ENCODE measurements at regions not wholly inside any gene's neighbourhood (a gene's known extent, or its start where the extent isn't known, plus 50 kb on each side); places are given as distances from the start of the nearest gene placed in this dataset.

GRCh38 chr20:7108929-7109328 lies 341.4 kb downstream of the BMP2 start:
- DNase-seq: no peak
- no peak overlapping the region for H3K4me3 ChIP-seq
- H3K9me3 ChIP-seq: no peaks in the 10 kb centered on the region
- no peak overlapping the region for H3K27ac ChIP-seq
- H3K36me3 ChIP-seq: no peaks in the 10 kb centered on the region
- H3K27me3 ChIP-seq: no peaks in the 10 kb centered on the region
- 71 to 84% methylated on average over 2 of the region's 2 CpGs for WGBS, 2 donors
- intact Hi-C loops (cut with DNase I): no loop called here
- TF ChIP-seq CTCF (IDR thresholded peaks at IDR 0.05) (no peak), POLR2A (IDR thresholded peaks at IDR 0.05) (no peak), POLR2AphosphoS5 (IDR thresholded peaks at IDR 0.05) (no peak), EP300 (IDR thresholded peaks at IDR 0.05) (no peak)
- no peaks in the 10 kb centered on the region for H3K4me1 ChIP-seq

- TF ChIP-seq POLR2AphosphoS5 (IDR thresholded peaks at IDR 0.05) (no peak), EP300 (IDR thresholded peaks at IDR 0.05) (no peak), CTCF (IDR thresholded peaks at IDR 0.05) (no peak), POLR2A (IDR thresholded peaks at IDR 0.05) (no peak)
- H3K27me3 ChIP-seq: no peaks in the 10 kb centered on the region
- 40 to 46% methylated on average over 14 of the region's 14 CpGs for WGBS, 2 donors
- DNase-seq: no peak
- no peak overlapping the region for H3K4me3 ChIP-seq
- no peaks in the 10 kb centered on the region for H3K4me1 ChIP-seq
- intact Hi-C loops (cut with DNase I): no loop called here
- H3K36me3 ChIP-seq: no peaks in the 10 kb centered on the region
- H3K27ac ChIP-seq: no peak overlapping the region
- no peaks in the 10 kb centered on the region for H3K9me3 ChIP-seq
These were observed 346.3 kb downstream of the BMP2 start for GRCh38 chr20:7113577-7114466.

- Histone ChIP-seq H3K4me3 (no peak overlapping the region), H3K27me3 (no peaks in the 10 kb centered on the region), H3K9me3 (no peaks in the 10 kb centered on the region), H3K36me3 (no peaks in the 10 kb centered on the region), H3K4me1 (no peaks in the 10 kb centered on the region), H3K27ac (no peak overlapping the region)
- no peak for TF ChIP-seq EP300 (IDR thresholded peaks at IDR 0.05)
- no peak for TF ChIP-seq POLR2AphosphoS5 (IDR thresholded peaks at IDR 0.05)
- no peak for TF ChIP-seq POLR2A (IDR thresholded peaks at IDR 0.05)
- WGBS, 2 donors: 20 to 72% methylated on average over 2 of the region's 2 CpGs
- intact Hi-C loops (cut with DNase I): no loop called here
- no peak for DNase-seq
These were observed 356.0 kb downstream of the BMP2 start for GRCh38 chr20:7123457-7123856.

- DNase-seq: no peak
- Histone ChIP-seq H3K27me3 (no peaks in the 10 kb centered on the region), H3K4me1 (no peaks in the 10 kb centered on the region), H3K36me3 (no peaks in the 10 kb centered on the region), H3K27ac (no peak overlapping the region), H3K9me3 (no peaks in the 10 kb centered on the region), H3K4me3 (no peak overlapping the region)
- no peak for TF ChIP-seq EP300 (IDR thresholded peaks at IDR 0.05)
- TF ChIP-seq CTCF (IDR thresholded peaks at IDR 0.05): no peak
- no peak for TF ChIP-seq POLR2AphosphoS5 (IDR thresholded peaks at IDR 0.05)
- TF ChIP-seq POLR2A (IDR thresholded peaks at IDR 0.05): no peak
- WGBS, 2 donors: 35 to 76% methylated on average over 3 of the region's 3 CpGs
- intact Hi-C loops (cut with DNase I): no loop called here
These were observed 356.6 kb downstream of the BMP2 start for GRCh38 chr20:7124120-7124519.

GRCh38 chr20:7136886-7137285 lies 369.4 kb downstream of the BMP2 start:
- intact Hi-C loops (cut with DNase I): no loop called here
- Histone ChIP-seq H3K27ac (no peak overlapping the region), H3K4me3 (no peak overlapping the region), H3K9me3 (no peaks in the 10 kb centered on the region), H3K4me1 (no peaks in the 10 kb centered on the region), H3K36me3 (no peaks in the 10 kb centered on the region), H3K27me3 (no peaks in the 10 kb centered on the region)
- 93 to 94% methylated on average over 1 of the region's 1 CpG for WGBS, 2 donors
- DNase-seq: no peak
- no peak for TF ChIP-seq EP300 (IDR thresholded peaks at IDR 0.05)
- no peak for TF ChIP-seq POLR2A (IDR thresholded peaks at IDR 0.05)
- TF ChIP-seq CTCF (IDR thresholded peaks at IDR 0.05): no peak

Data from sigmoid colon (tissue), 6 donors.